Sigmoid colon (tissue), 6 donors: ENCODE measurements at regions not wholly inside any gene's neighbourhood (a gene's known extent, or its start where the extent isn't known, plus 50 kb on each side); places are given as distances from the start of the nearest gene placed in this dataset.

ENCODE experiments used
- DNase-seq: peaks from one replicate; pipeline ENCODE4 v3.0.0-alpha.2; 2019
- H3K27ac ChIP-seq, 4 donors: fragments of 200-600 bp; sonication (generic); one replicate each; pipeline ENCODE4 v1.5.1; 2016 to 2019; ENCODE audit warnings: mild to moderate bottlenecking in 1 of 4
- H3K27me3 ChIP-seq, 3 donors: fragments of 200-600 bp; sonication (generic); one replicate each; pipeline ENCODE4 v1.5.1; 2019; ENCODE audit warnings: mild to moderate bottlenecking in 1 of 3
- H3K36me3 ChIP-seq, 4 donors: fragments of 200-600 bp; sonication (generic); one replicate each; pipeline ENCODE4 v1.5.1; 2016 to 2019
- H3K4me1 ChIP-seq, 4 donors: fragments of 200-600 bp; sonication (generic); one replicate each; pipeline ENCODE4 v1.5.1; 2017 to 2019
- H3K4me3 ChIP-seq, 4 donors: fragments of 200-600 bp; sonication (generic); one replicate each; pipeline ENCODE4 v1.5.1; 2017 to 2019; ENCODE audit warnings: mild to moderate bottlenecking in 2 of 4, moderate library complexity in 1 of 4
- H3K9me3 ChIP-seq, 4 donors: fragments of 200-600 bp in 3 of 4; sonication (generic) in 3 of 4; one replicate each; pipeline versions ENCODE4 v1.5.1 to v1.6.1; 2013 to 2019
- CTCF ChIP-seq, 4 experiments: fragments of 450-650 bp in 3 of 4; fragments of 200-600 bp in 1 of 4; IDR thresholded peaks; one replicate each; pipeline ENCODE4 v1.5.1; 2016 to 2019; ENCODE audit warnings: antibody characterized with exemption in 4 of 4, mild to moderate bottlenecking in 3 of 4, moderate library complexity in 2 of 4
- EP300 ChIP-seq, 4 donors: sonication (generic); formaldehyde crosslinking; IDR thresholded peaks; one replicate each; pipeline ENCODE4 v1.6.1; 2017; ENCODE audit warnings: antibody characterized with exemption in 4 of 4
- POLR2A ChIP-seq, 2 donors: fragments of 450-650 bp; IDR thresholded peaks; one replicate each; pipeline ENCODE4 v1.6.1; 2016; ENCODE audit warnings: antibody characterized with exemption in 2 of 2, mild to moderate bottlenecking in 2 of 2, moderate library complexity in 2 of 2
- POLR2AphosphoS5 ChIP-seq, 4 donors: sonication (generic); formaldehyde crosslinking; IDR thresholded peaks; one replicate each; pipeline ENCODE4 v1.6.1; 2017; ENCODE audit warnings: antibody characterized with exemption in 4 of 4
- WGBS, 2 donors: extraction: QIAGEN DNeasy Blood & Tissue Kit; methylation state at CpG; one replicate each; pipeline ENCODE4 v1.1.7; 2013; 5-methylcytosine and 5-hydroxymethylcytosine counted together
- intact Hi-C: fragments of 100-400 bp; cut with DNase I; formaldehyde crosslinking; loops from one replicate; pipeline ENCODE4 v1.15.1; 2023
- donor health status: healthy with polysubstance abuse.
- donor health status: healthy.

GRCh38 chr17:13140750-13141149, 122.9 kb upstream of the ELAC2 start:
- TF ChIP-seq EP300 (IDR thresholded peaks at IDR 0.05) (no peak), POLR2AphosphoS5 (IDR thresholded peaks at IDR 0.05) (no peak), POLR2A (IDR thresholded peaks at IDR 0.05) (no peak), CTCF (IDR thresholded peaks at IDR 0.05) (no peak)
- no peak overlapping the region for H3K4me3 ChIP-seq
- H3K36me3 ChIP-seq, result no peaks in the 10 kb centered on the region
- no peaks in the 10 kb centered on the region for H3K9me3 ChIP-seq
- intact Hi-C loops, result no loop called here
- H3K27ac ChIP-seq, result no peak overlapping the region
- no peak for DNase-seq
- H3K4me1 ChIP-seq, result no peaks in the 10 kb centered on the region
- 42 to 63% methylated on average over 2 of the region's 2 CpGs for WGBS, 2 donors
- H3K27me3 ChIP-seq, result no peaks in the 10 kb centered on the region

- Histone ChIP-seq H3K4me1 (no peaks in the 10 kb centered on the region), H3K4me3 (no peak overlapping the region), H3K27ac (no peak overlapping the region), H3K9me3 (no peaks in the 10 kb centered on the region), H3K27me3 (no peaks in the 10 kb centered on the region), H3K36me3 (no peaks in the 10 kb centered on the region)
- TF ChIP-seq EP300 (IDR thresholded peaks at IDR 0.05) (no peak), CTCF (IDR thresholded peaks at IDR 0.05) (no peak), POLR2AphosphoS5 (IDR thresholded peaks at IDR 0.05) (no peak), POLR2A (IDR thresholded peaks at IDR 0.05) (no peak)
- no peak for DNase-seq
- WGBS, 2 donors, result 76 to 92% methylated on average over 5 of the region's 5 CpGs
- intact Hi-C loops, result no loop called here
These were observed 117.7 kb upstream of the ELAC2 start for GRCh38 chr17:13135506-13135905.

- H3K4me1 ChIP-seq, result no peaks in the 10 kb centered on the region
- H3K9me3 ChIP-seq, result no peaks in the 10 kb centered on the region
- no peak for DNase-seq
- H3K4me3 ChIP-seq, result no peak overlapping the region
- H3K27me3 ChIP-seq, result no peaks in the 10 kb centered on the region
- intact Hi-C loops, result no loop called here
- no peak overlapping the region for H3K27ac ChIP-seq
- H3K36me3 ChIP-seq, result no peaks in the 10 kb centered on the region
- TF ChIP-seq POLR2A (IDR thresholded peaks at IDR 0.05) (no peak), EP300 (IDR thresholded peaks at IDR 0.05) (no peak), POLR2AphosphoS5 (IDR thresholded peaks at IDR 0.05) (no peak), CTCF (IDR thresholded peaks at IDR 0.05) (no peak)
- 12 to 29% methylated on average over 1 of the region's 1 CpG for WGBS, 2 donors
These were observed 116.2 kb upstream of the ELAC2 start for GRCh38 chr17:13134076-13134475.

- no peaks in the 10 kb centered on the region for H3K4me1 ChIP-seq
- no peaks in the 10 kb centered on the region for H3K9me3 ChIP-seq
- WGBS, 2 donors, result 64 to 67% methylated on average over 5 of the region's 5 CpGs
- intact Hi-C loops, result no loop called here
- no peak overlapping the region for H3K27ac ChIP-seq
- no peak for DNase-seq
- no peak overlapping the region for H3K4me3 ChIP-seq
- TF ChIP-seq CTCF (IDR thresholded peaks at IDR 0.05) (no peak), EP300 (IDR thresholded peaks at IDR 0.05) (no peak)
- H3K36me3 ChIP-seq, result no peaks in the 10 kb centered on the region
- no peaks in the 10 kb centered on the region for H3K27me3 ChIP-seq
These were observed 113.4 kb upstream of the ELAC2 start for GRCh38 chr17:13131225-13131624.

- no peak for DNase-seq
- intact Hi-C loops, result no loop called here
- no peak for TF ChIP-seq EP300 (IDR thresholded peaks at IDR 0.05)
- no peak for TF ChIP-seq POLR2AphosphoS5 (IDR thresholded peaks at IDR 0.05)
- no peak for TF ChIP-seq POLR2A (IDR thresholded peaks at IDR 0.05)
- TF ChIP-seq CTCF (IDR thresholded peaks at IDR 0.05), result no peak
- H3K36me3 ChIP-seq, result no peaks in the 10 kb centered on the region
- no peak overlapping the region for H3K27ac ChIP-seq
- no peaks in the 10 kb centered on the region for H3K27me3 ChIP-seq
- H3K9me3 ChIP-seq, result no peaks in the 10 kb centered on the region
- 93 to 94% methylated on average over 2 of the region's 2 CpGs for WGBS, 2 donors
- H3K4me3 ChIP-seq, result no peak overlapping the region
- H3K4me1 ChIP-seq, result no peaks in the 10 kb centered on the region
These were observed 111.5 kb upstream of the ELAC2 start for GRCh38 chr17:13129356-13129755.
